Activated T-helper 1 cell treated with anti-CD3 and anti-CD28 coated beads, Interleukin-12 subunit alpha, Interleukin-12 subunit beta, Interleukin-2, Interleukin-4 antibody, amounts not matched to agents 30 ng/mL and 10 ng/mL and 1 ng/mL, durations not matched to agents 14 hours and 24 hours and 36 hours (primary cell): ENCODE measurements at regions not wholly inside any gene's neighbourhood (a gene's known extent, or its start where the extent isn't known, plus 50 kb on each side); places are given as distances from the start of the nearest gene placed in this dataset.
"Not testable (repeated sequence)": the region's sequence is repeated elsewhere in the genome, so short reads cannot be mapped to it uniquely, and the experiment has no call there.

Experiments
- DNase-seq: peaks from one replicate; pipeline ENCODE4 v3.0.0; 2021; ENCODE audit warnings: low spot score
- H3K27ac Mint-ChIP-seq: one replicate; pipeline ENCODE4 v1.8.0; 2021; ENCODE audit warnings: mild to moderate bottlenecking, mixed read lengths
- H3K27me3 Mint-ChIP-seq: one replicate; pipeline ENCODE4 v1.8.0; 2022; ENCODE audit warnings: mild to moderate bottlenecking, moderate library complexity, mixed read lengths; ENCODE audit not compliant: insufficient read depth
- H3K36me3 Mint-ChIP-seq: one replicate; pipeline ENCODE4 v1.8.0; 2021; ENCODE audit warnings: low read depth, mixed read lengths
- H3K4me1 Mint-ChIP-seq: one replicate; pipeline ENCODE4 v1.8.0; 2021; ENCODE audit warnings: low read depth, mixed read lengths
- H3K4me3 Mint-ChIP-seq: one replicate; pipeline ENCODE4 v1.8.0; 2021; ENCODE audit warnings: mild to moderate bottlenecking, moderate library complexity, mixed read lengths
- H3K9me3 Mint-ChIP-seq: one replicate; pipeline ENCODE4 v1.8.0; 2021; ENCODE audit warnings: mixed read lengths
- intact Hi-C: fragments of 100-400 bp; cut with micrococcal nuclease; formaldehyde crosslinking; loops from one replicate; pipeline ENCODE4 v1.15.1; 2024

DNA sequence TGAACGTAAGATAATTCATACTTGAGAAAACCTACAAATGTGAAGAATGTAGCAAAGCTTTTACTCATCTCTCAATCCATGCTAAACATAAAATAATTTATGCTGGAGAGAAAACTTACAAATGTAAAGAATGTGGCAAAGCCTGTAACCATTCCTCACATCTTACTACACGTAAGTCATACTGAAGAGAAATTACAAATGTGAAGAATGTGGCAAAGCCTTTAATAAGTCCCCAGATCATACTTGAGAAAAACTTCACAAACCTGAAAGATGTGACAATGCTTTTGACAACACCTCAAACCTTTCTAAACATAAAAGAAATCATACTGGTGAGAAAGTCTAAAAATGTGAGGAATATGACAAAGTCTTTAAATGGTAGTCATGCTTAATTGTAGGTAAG is 89.4 kb downstream of the ZNF675 start:
- Mint-ChIP-seq H3K27ac (no peak overlapping the region), H3K27me3 (no peaks in the 10 kb centered on the region), H3K4me1 (no peaks in the 10 kb centered on the region), H3K9me3 (peaks cover 39% of the 10 kb centered on the region), H3K4me3 (no peak overlapping the region), H3K36me3 (no peaks in the 10 kb centered on the region)
- intact Hi-C loops = no loop called here
- no peak for DNase-seq

DNA sequence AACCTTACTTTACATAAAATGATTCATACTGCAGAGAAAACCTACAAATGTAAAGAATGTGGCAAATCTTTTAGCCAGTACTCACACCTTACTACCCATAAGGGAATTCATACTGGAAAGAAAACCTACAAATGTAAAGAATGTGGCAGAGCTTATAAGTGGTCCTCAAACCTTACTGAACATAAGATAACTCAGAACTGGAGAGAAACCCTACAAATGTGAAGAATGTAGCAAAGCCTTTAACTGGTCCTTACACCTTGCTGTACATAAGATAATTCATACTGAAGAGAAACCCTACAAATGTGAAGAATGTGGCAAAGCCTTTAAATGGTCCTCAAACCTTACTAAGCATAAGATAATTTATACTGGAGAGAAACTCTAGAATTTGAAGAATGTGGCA is 90.1 kb downstream of the ZNF675 start:
- no peak for DNase-seq
- Mint-ChIP-seq H3K4me1 (no peaks in the 10 kb centered on the region), H3K27me3 (no peaks in the 10 kb centered on the region), H3K9me3 (peaks cover 46% of the 10 kb centered on the region), H3K27ac (no peak overlapping the region), H3K36me3 (no peaks in the 10 kb centered on the region), H3K4me3 (no peak overlapping the region)
- intact Hi-C loops = no loop called here

DNA sequence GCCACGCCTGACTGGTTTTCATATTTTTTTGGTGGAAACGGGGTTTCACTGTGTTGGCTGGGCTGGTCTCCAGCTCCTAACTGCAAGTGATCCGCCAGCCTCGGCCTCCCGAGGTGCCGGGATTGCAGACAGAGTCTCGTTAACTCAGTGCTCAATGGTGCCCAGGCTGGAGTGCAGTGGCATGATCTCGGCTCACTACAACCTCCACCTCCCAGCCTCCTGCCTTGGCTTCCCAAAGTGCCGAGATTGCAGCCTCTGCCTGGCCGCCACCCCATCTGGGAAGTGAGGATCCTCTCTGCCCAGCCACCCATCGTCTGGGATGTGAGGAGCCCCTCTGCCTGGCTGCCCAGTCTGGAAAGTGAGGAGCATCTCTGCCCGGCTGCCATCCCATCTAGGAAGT is 92.7 kb downstream of the ZNF675 start:
- H3K4me3 Mint-ChIP-seq, H3K36me3 Mint-ChIP-seq, H3K27me3 Mint-ChIP-seq, H3K4me1 Mint-ChIP-seq, intact Hi-C loops, DNase-seq: not testable (repeated sequence)
- Mint-ChIP-seq H3K27ac (peak overlapping the region; percentile 61), H3K9me3 (peaks cover 62% of the 10 kb centered on the region)

DNA sequence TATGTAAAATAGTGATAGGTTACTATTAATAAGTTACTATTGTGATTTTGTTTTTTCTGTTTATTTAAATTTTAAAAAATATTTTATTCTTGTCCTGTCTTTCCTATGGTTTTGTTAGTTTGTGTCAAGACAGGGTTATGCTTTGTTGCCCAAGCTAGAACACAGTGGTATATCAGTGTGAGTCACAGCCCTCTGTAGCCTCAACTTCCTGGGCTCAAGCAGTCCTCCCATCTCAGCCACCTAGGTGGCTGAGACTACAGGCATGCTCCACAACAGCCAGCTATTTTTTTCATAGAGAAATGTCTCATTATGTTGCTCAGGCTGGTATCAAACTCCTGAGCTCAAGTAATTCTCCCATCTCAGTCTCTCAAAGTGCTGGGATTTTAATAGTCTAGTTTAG is 99.5 kb downstream of the ZNF675 start:
- Mint-ChIP-seq H3K36me3 (peaks cover 4% of the 10 kb centered on the region), H3K9me3 (peaks cover 52% of the 10 kb centered on the region), H3K4me1 (no peaks in the 10 kb centered on the region), H3K27ac (no peak overlapping the region), H3K4me3 (no peak overlapping the region), H3K27me3 (no peaks in the 10 kb centered on the region)
- intact Hi-C loops = no loop called here
- no peak for DNase-seq

DNA sequence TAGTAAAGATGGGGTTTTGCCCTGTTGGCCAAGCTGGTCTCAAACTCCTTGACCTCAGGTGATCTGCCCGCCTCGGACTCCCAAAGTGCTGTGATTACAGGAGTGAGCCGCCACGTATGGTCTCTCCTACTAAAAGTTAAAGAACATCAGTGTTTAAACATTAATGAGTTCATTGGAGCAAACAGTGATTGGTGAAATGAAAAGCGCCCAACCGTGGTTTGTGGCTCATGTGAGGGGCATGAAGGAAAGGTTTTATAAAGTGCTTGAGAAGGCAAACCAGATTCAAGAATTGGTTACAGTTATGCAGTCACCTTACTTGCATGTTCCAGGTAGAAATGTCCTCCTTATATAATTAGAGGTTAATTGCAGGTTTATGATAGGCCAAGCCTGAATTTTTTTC is 109.5 kb downstream of the ZNF675 start:
- H3K4me3 Mint-ChIP-seq = no peak overlapping the region
- no peaks in the 10 kb centered on the region for H3K36me3 Mint-ChIP-seq
- H3K4me1 Mint-ChIP-seq = no peaks in the 10 kb centered on the region
- no peak for DNase-seq
- peaks cover 60% of the 10 kb centered on the region for H3K9me3 Mint-ChIP-seq
- intact Hi-C loops = no loop called here
- H3K27me3 Mint-ChIP-seq = no peaks in the 10 kb centered on the region
- no peak overlapping the region for H3K27ac Mint-ChIP-seq

DNA sequence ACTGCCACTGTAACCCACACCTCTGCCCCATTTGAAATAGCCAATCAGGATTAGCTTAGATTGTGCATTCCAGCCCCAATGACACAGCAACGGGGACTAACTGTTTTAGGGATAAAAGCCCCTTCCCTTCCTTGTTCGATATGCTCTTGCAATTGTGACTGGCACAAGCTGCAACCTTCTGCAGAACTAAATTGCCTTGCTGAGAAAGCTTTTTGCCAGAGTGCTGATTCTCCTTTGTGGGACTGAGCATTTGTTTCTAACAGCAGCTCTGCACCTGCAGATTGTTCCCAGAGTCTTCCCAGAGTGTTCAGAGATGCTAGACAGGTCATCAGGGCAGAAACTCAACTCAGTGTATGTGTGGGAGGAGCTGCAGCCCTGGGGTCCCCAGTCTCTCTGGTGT is 115.8 kb downstream of the ZNF675 start:
- intact Hi-C loops = no loop called here
- Mint-ChIP-seq H3K4me3 (no peak overlapping the region), H3K27ac (no peak overlapping the region), H3K9me3 (peaks cover 64% of the 10 kb centered on the region), H3K36me3 (peaks cover 3% of the 10 kb centered on the region), H3K4me1 (no peaks in the 10 kb centered on the region), H3K27me3 (no peaks in the 10 kb centered on the region)
- DNase-seq = no peak

DNA sequence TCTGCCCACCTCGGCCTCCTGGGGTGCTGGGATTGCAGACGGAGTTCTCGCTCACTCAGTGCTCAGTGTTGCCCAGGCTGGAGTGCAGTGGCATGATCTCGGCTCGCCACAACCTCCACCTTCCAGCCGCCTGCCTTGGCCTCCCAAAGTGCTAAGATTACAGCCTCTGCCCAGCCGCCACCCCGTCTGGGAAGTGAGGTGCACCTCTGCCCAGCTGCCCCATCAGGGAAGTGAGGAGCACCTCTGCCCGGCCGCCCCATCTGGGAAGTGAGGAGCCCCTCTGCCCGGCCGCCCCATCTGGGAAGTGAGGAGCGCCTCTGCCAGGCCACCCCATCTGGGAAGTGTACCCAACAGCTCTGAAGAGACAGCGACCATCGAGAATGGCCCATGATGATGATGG is 118.9 kb downstream of the ZNF675 start:
- H3K36me3 Mint-ChIP-seq, H3K4me1 Mint-ChIP-seq, intact Hi-C loops, DNase-seq, H3K27me3 Mint-ChIP-seq, H3K27ac Mint-ChIP-seq, H3K4me3 Mint-ChIP-seq: not testable (repeated sequence)
- peaks cover 67% of the 10 kb centered on the region for H3K9me3 Mint-ChIP-seq

DNA sequence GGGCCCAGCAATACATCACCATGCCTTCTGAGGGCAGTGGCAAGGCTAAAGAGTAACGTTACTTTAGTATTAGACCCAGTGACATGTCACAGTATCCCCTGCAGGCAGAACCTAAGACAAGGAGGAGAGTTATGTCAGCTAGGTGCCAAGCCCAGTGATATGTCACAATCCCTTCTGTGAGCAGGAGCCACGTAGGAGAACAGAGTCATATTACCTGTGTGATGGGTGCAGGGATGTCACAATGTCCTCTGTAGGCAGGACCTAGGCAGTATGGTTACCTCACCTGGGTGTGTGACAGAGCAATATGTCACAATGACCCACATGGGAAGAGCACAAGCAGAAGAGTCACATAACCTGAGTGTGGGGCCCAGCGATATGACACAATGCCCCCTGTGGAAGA is 121.8 kb downstream of the ZNF675 start:
- H3K27me3 Mint-ChIP-seq = no peaks in the 10 kb centered on the region
- H3K9me3 Mint-ChIP-seq = peaks cover 64% of the 10 kb centered on the region
- intact Hi-C loops = no loop called here

DNA sequence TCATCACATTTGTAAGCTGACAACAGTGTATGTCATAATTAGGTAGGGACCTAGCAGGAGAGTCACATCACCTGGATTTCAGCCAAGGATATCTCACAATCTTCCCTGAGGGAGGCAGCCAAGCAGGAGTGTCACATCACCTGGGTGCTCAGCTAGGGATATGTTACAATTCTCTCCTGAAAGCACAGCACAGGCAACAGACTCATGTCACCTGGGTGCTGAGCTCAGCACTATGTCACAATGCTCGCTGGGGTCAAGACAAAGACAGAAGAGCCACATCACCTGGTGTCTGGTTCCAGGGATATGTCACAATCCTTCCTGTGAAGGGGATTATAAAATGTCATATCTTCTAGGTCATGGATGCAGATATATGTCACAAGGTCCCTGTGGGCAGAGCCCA is 123.7 kb downstream of the ZNF675 start:
- H3K27me3 Mint-ChIP-seq = no peaks in the 10 kb centered on the region

More for the DNA sequence above, 121.8 kb downstream of the ZNF675 start:
- Mint-ChIP-seq H3K27ac (no peak overlapping the region), H3K4me1 (no peaks in the 10 kb centered on the region), H3K4me3 (no peak overlapping the region), H3K36me3 (no peaks in the 10 kb centered on the region)
- no peak for DNase-seq

DNA sequence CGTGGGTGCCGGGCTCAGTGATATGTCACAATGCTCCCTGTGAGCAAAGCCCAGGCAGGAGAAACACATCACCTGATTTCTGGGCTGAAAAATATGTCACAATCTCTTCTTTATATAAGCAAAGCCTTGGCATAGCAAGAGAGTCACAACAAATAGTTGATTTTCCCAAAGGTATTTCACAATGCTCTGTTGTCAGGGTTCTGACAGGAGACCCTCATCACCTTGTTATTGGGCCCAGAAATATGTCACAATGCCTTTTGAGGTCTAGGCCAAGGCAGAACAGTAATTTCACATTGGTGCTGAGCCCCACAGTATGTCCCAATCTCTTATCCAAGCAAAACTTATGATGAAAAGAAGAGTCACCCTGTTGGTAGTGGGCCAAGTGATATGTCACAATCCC is 125.7 kb downstream of the ZNF675 start:
- peaks cover 83% of the 10 kb centered on the region for H3K9me3 Mint-ChIP-seq
- no peak overlapping the region for H3K27ac Mint-ChIP-seq
- intact Hi-C loops = no loop called here
- no peaks in the 10 kb centered on the region for H3K36me3 Mint-ChIP-seq
- DNase-seq = no peak
- no peaks in the 10 kb centered on the region for H3K27me3 Mint-ChIP-seq
- no peaks in the 10 kb centered on the region for H3K4me1 Mint-ChIP-seq
- H3K4me3 Mint-ChIP-seq = no peak overlapping the region

More for the DNA sequence above, 123.7 kb downstream of the ZNF675 start:
- no peak for DNase-seq
- H3K27ac Mint-ChIP-seq = no peak overlapping the region
- H3K9me3 Mint-ChIP-seq = peaks cover 73% of the 10 kb centered on the region
- no peak overlapping the region for H3K4me3 Mint-ChIP-seq
- intact Hi-C loops = no loop called here
- H3K36me3 Mint-ChIP-seq = no peaks in the 10 kb centered on the region
- H3K4me1 Mint-ChIP-seq = no peaks in the 10 kb centered on the region

DNA sequence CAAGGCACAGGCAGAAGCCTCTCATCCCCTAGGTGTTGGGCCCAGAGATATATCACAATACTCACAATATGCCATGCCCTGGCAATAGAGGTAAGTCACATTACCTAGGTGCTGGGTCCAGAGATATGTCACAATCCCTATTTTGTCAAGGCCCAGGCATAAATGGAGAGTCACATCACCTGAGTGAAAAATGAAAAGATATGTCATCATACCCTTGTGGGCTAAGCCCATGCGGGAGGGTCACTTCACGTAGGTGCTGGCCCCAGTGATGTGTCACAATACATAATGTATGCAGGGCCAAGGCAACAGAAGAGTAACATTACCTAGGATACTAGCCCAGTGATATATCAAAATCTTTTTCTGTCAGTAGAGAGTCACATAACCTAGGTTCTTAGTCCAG is 127.0 kb downstream of the ZNF675 start:
- H3K36me3 Mint-ChIP-seq = no peaks in the 10 kb centered on the region
- intact Hi-C loops = no loop called here
- peaks cover 78% of the 10 kb centered on the region for H3K9me3 Mint-ChIP-seq
- DNase-seq = no peak
- H3K4me1 Mint-ChIP-seq = no peaks in the 10 kb centered on the region
- no peak overlapping the region for H3K4me3 Mint-ChIP-seq
- H3K27me3 Mint-ChIP-seq = no peaks in the 10 kb centered on the region
- no peak overlapping the region for H3K27ac Mint-ChIP-seq

DNA sequence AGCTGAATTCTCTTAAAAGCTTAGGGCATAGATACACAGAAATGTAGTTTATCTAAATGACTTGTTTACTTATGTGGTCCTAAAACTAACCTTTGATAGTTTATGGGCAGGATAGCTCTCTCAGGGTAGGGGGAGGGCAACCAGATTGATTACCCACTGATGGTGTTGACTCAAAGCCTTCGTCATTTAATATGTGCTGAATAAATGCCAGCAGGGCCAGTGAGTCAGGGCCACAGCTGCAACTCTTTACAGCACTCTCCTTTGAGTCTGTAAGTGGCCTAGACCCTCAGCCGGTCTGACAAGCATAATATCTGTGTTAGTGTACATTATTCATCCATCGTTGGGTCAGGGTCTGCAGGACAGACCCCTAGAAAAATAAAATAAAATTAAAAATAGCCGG is 128.5 kb downstream of the ZNF675 start:
- DNase-seq = no peak
- no peaks in the 10 kb centered on the region for H3K27me3 Mint-ChIP-seq
- H3K27ac Mint-ChIP-seq = no peak overlapping the region
- intact Hi-C loops = no loop called here
- H3K4me1 Mint-ChIP-seq = no peaks in the 10 kb centered on the region
- no peak overlapping the region for H3K4me3 Mint-ChIP-seq
- peaks cover 63% of the 10 kb centered on the region for H3K9me3 Mint-ChIP-seq
- H3K36me3 Mint-ChIP-seq = no peaks in the 10 kb centered on the region

DNA sequence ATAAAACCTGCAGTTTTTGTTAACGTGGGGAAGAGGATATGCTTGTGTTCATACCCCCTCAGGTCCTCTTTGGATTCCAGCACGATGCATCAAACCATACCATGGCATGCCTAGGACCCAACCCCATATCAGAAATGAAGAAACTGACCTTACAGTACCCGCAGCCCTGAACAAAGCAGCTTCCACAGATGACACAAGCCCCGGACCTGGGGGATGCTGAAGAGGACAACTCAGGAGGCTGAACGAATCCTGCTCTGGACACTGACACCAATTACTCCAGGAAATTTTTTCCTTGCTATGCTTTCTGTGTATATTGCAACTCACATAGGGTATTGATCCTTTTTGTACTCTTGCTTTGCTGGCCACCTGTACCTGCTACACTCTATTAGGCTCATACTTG is 129.6 kb downstream of the ZNF675 start:
- H3K4me3 Mint-ChIP-seq = no peak overlapping the region
- peaks cover 52% of the 10 kb centered on the region for H3K9me3 Mint-ChIP-seq
- DNase-seq = no peak
- intact Hi-C loops = no loop called here
- H3K27ac Mint-ChIP-seq = no peak overlapping the region
- no peaks in the 10 kb centered on the region for H3K27me3 Mint-ChIP-seq
- no peaks in the 10 kb centered on the region for H3K4me1 Mint-ChIP-seq
- H3K36me3 Mint-ChIP-seq = no peaks in the 10 kb centered on the region

DNA sequence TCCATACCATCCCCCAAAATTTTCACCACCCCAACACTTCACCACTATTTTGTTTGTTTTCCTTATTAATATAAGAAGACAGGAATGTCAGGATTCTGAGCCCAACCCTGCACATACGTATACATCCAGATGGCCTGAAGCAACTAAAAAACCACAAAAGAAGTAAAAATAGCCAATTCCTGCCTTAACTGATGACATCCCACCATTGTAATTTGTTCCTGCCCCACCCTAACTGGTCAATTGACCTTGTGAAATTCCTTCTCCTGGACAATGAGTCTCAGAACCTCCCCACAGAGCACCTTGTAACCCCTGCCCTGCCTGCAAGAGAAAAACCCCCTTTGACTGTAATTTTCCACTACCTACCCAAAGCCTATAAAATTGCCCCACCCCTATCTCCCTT is 132.5 kb downstream of the ZNF675 start:
- intact Hi-C loops = no loop called here
- Mint-ChIP-seq H3K4me3 (no peak overlapping the region), H3K9me3 (peaks cover 32% of the 10 kb centered on the region), H3K27me3 (no peaks in the 10 kb centered on the region), H3K36me3 (no peaks in the 10 kb centered on the region), H3K4me1 (no peaks in the 10 kb centered on the region), H3K27ac (no peak overlapping the region)
- DNase-seq = no peak
